ENCODE measurements at regions not wholly inside any gene's neighbourhood (a gene's known extent, or its start where the extent isn't known, plus 50 kb on each side); places are given as distances from the start of the nearest gene placed in this dataset.
"Not testable (repeated sequence)": the region's sequence is repeated elsewhere in the genome, so short reads cannot be mapped to it uniquely, and the experiment has no call there.

DNA sequence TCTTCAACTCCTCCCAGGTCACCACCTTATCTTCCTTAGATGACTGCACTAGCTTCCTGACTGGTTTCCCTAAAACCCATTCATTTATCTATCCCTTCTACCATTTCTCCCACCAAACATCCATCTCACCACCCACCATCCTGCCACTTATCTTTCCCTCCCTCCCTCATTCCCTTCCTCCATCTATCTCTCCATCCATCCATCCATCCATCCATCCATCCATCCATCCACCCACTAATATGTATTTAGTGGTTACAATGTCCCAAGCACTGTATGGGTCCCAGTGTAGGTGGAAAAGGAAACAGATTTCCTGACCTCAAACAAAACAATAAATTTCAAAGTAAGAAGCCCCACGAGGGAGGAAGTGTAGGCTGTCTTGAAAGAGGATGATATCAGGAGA is 59.3 kb upstream of the APCDD1L start:
- no peak overlapping the region for H3K27ac ChIP-seq

DNA sequence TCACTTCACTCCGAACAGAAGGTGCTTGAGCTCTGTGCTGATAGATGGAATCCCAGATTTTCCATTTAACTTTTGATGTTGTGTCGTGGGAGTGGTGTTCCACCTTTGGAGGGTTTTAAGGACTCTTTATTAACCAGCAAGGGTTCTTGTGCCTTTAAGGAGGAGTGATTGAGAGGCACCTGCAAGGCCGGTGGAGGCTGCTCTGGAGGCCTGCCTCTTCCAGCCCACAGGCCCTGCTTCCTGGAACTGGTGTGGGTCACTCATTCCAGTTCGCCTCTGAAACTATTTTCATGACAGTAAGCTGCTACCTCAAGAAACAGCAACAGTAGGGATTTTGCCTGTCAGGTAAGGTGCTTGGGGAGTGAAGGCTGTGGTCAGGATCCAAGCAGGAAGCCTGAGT is 58.8 kb upstream of the APCDD1L start:
- DNase-seq, result no peak
- Histone ChIP-seq H3K27ac (no peak overlapping the region), H3K36me3 (no peaks in the 10 kb centered on the region), H3K27me3 (no peaks in the 10 kb centered on the region), H3K4me3 (no peak overlapping the region), H3K9me3 (no peaks in the 10 kb centered on the region), H3K4me1 (no peaks in the 10 kb centered on the region)
- TF ChIP-seq POLR2A (IDR thresholded peaks at IDR 0.05), result no peak
- TF ChIP-seq, protein P1, sequence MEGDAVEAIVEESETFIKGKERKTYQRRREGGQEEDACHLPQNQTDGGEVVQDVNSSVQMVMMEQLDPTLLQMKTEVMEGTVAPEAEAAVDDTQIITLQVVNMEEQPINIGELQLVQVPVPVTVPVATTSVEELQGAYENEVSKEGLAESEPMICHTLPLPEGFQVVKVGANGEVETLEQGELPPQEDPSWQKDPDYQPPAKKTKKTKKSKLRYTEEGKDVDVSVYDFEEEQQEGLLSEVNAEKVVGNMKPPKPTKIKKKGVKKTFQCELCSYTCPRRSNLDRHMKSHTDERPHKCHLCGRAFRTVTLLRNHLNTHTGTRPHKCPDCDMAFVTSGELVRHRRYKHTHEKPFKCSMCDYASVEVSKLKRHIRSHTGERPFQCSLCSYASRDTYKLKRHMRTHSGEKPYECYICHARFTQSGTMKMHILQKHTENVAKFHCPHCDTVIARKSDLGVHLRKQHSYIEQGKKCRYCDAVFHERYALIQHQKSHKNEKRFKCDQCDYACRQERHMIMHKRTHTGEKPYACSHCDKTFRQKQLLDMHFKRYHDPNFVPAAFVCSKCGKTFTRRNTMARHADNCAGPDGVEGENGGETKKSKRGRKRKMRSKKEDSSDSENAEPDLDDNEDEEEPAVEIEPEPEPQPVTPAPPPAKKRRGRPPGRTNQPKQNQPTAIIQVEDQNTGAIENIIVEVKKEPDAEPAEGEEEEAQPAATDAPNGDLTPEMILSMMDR (IDR thresholded peaks at IDR 0.05), result no peak
- intact Hi-C loops (cut with DNase I), result no loop called here
- WGBS (ENCODE audit: insufficient coverage, low coverage, low lambda C conversion rate, missing lambda C conversion rate), result 72% methylated on average over 3 of the region's 4 CpGs
- no peak for ATAC-seq

More for the DNA sequence above, 59.3 kb upstream of the APCDD1L start:
- intact Hi-C loops (cut with DNase I), result no loop called here
- Histone ChIP-seq H3K27me3 (no peaks in the 10 kb centered on the region), H3K9me3 (no peaks in the 10 kb centered on the region), H3K4me3 (no peak overlapping the region), H3K4me1 (no peaks in the 10 kb centered on the region), H3K36me3 (no peaks in the 10 kb centered on the region)
- DNase-seq, result no peak
- TF ChIP-seq, protein P1 (IDR thresholded peaks at IDR 0.05), result no peak
- no peak for TF ChIP-seq POLR2A (IDR thresholded peaks at IDR 0.05)
- no peak for ATAC-seq
- WGBS (ENCODE audit: insufficient coverage, low coverage, low lambda C conversion rate, missing lambda C conversion rate), result 0% methylated on average over 1 of the region's 1 CpG

DNA sequence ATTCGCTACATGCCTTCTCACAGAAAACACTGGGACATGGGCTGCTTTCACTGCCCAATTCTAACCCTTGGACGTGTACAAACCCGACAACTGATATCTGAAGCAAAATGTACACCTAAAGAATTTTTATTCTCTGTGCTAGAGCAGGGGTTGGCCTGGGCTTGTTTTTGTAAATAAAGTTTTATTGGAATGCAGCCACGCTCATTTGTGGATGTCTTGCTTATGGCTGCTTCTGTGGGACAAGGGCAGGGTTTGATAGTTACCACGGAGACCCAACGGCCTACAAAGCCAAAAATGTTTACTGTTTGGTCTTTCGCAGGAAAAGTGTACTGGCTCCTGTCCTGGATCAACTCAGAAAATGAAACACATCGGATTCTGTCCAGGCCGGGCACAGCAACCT is 58.1 kb upstream of the APCDD1L start:
- Histone ChIP-seq H3K4me1 (no peaks in the 10 kb centered on the region), H3K4me3 (no peak overlapping the region), H3K27me3 (no peaks in the 10 kb centered on the region), H3K36me3 (no peaks in the 10 kb centered on the region), H3K27ac (no peak overlapping the region), H3K9me3 (no peaks in the 10 kb centered on the region)
- ATAC-seq, result no peak
- 49% methylated on average over 8 of the region's 9 CpGs for WGBS (ENCODE audit: insufficient coverage, low coverage, low lambda C conversion rate, missing lambda C conversion rate)
- no peak for TF ChIP-seq POLR2A (IDR thresholded peaks at IDR 0.05)
- TF ChIP-seq, protein P1 (IDR thresholded peaks at IDR 0.05), result no peak
- no peak for DNase-seq
- intact Hi-C loops (cut with DNase I), result no loop called here

DNA sequence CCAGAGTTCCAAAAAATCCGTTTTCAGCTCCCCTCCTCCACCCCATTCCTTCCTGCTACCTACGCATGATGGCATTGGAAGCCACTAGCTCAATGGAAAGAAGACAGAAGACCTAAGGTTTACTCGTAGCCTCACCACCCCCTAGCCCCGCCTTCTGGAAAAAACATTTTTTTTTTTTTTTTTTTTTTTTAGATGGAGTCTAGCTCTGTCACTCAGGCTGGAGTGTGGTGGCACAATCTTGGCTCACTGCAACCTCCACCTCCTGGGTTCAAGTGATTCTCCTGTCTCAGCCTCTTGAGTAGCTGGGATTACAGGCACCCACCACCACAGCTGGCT is 57.2 kb upstream of the APCDD1L start:
- DNase-seq; H3K9me3 ChIP-seq; H3K4me3 ChIP-seq; ATAC-seq; H3K27me3 ChIP-seq; H3K27ac ChIP-seq; H3K4me1 ChIP-seq; intact Hi-C loops (cut with DNase I); H3K36me3 ChIP-seq: not testable (repeated sequence)
- WGBS (ENCODE audit: insufficient coverage, low coverage, low lambda C conversion rate, missing lambda C conversion rate), result 61% methylated on average over 3 of the region's 4 CpGs

DNA sequence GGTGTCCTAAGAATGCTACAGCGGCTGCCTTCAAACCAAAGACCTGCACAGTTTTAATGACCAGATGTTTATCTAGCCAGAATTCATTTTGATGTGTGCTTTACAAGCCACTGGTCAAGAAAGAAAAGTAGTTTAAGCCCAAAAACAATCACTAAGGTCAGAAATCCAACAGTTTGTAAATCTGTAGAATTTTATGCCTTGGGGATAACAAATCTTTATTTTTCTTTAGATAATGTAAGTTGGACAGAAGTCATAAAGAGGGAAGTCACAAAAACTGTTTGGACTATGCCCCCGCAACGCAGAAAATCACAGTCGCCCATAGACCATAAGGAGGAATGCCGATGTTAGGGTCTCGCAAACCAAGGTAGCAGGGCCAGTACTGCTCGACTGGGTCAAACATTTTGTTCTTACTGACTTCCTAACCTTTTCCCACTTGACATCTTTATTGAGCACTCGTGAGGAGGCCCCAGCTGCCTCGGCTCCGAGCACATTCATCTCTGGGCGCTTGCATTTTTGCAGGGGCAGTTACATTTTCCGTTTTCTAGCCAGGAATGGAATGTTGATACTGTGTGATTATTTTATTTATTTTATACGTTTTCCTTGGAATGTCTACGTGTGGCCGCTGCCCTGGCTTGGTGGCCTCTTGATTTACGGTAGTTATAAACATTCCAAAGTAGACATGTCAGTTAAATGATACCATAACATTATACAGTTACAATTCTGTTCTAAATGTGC is 56.7 kb upstream of the APCDD1L start:
- 63% methylated on average over 16 of the region's 16 CpGs for whole genome bisulfite sequencing (ENCODE audit: insufficient coverage, low coverage, low lambda C conversion rate, missing lambda C conversion rate)
- Histone ChIP-seq H3K9me3 (no peaks in the 10 kb centered on the region), H3K4me3 (no peak overlapping the region), H3K27me3 (no peaks in the 10 kb centered on the region), H3K36me3 (no peaks in the 10 kb centered on the region), H3K4me1 (no peaks in the 10 kb centered on the region), H3K27ac (no peak overlapping the region)
- no peak for TF ChIP-seq POLR2A (IDR thresholded peaks at IDR 0.05)
- TF ChIP-seq, protein P1 (IDR thresholded peaks at IDR 0.05), result no peak
- no peak for ATAC-seq
- intact Hi-C loops (cut with DNase I), result no loop called here
- DNase-seq, result no peak
